ENCODE measurements at regions not wholly inside any gene's neighbourhood (a gene's known extent, or its start where the extent isn't known, plus 50 kb on each side); places are given as distances from the start of the nearest gene placed in this dataset.

DNA sequence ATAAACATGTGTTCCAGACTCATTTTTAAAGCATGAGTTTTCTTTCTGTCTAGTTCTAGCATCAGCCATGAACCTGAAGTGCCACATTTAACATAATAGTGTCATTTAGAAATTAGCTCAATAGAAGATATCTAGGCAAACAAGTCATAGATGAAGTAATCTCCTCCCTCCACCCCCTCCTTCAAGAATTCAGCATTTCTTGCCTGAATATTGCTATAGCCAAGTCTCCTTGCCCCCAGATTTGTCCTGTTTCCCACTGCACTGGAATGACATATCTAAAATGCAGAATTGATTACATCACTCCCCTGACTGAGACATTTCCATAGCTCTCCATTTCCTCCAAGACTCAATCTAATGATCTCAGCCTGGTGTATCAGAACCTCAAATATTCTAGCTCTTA lies 134.9 kb upstream of the BACH2 start:
- TF ChIP-seq, protein P1, sequence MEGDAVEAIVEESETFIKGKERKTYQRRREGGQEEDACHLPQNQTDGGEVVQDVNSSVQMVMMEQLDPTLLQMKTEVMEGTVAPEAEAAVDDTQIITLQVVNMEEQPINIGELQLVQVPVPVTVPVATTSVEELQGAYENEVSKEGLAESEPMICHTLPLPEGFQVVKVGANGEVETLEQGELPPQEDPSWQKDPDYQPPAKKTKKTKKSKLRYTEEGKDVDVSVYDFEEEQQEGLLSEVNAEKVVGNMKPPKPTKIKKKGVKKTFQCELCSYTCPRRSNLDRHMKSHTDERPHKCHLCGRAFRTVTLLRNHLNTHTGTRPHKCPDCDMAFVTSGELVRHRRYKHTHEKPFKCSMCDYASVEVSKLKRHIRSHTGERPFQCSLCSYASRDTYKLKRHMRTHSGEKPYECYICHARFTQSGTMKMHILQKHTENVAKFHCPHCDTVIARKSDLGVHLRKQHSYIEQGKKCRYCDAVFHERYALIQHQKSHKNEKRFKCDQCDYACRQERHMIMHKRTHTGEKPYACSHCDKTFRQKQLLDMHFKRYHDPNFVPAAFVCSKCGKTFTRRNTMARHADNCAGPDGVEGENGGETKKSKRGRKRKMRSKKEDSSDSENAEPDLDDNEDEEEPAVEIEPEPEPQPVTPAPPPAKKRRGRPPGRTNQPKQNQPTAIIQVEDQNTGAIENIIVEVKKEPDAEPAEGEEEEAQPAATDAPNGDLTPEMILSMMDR (IDR thresholded peaks at IDR 0.05): no peak
- no peak for TF ChIP-seq EZH2 (IDR thresholded peaks at IDR 0.05; ENCODE audit: borderline replicate concordance, insufficient read depth, low read depth, low read length, poor library complexity, severe bottlenecking)

Data from B cell (primary cell).